ENCODE measurements at regions not wholly inside any gene's neighbourhood (a gene's known extent, or its start where the extent isn't known, plus 50 kb on each side); places are given as distances from the start of the nearest gene placed in this dataset.

DNA sequence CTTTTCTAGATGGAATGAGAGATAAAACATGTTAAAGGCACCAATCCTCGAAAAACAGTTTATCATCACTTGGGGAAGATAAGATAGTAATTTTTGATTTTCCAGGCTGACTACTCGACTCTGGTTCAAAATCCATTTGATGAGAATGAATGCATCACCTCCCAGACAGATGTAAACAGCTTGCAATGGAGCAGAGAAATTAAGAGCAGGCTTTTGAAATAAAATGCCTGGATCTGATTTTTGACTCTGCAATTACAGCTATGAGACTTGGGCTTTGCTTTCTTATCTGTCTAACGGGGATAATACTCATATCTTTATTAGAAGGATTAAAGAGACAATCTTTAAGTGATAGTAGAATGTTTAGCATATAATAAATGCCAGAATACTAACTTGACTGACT, 1148.9 kb downstream of the OLFM4 start:
- H3K4me1 Mint-ChIP-seq: peaks cover 5% of the 10 kb centered on the region
- no peak overlapping the region for H3K4me3 Mint-ChIP-seq
- TF ChIP-seq, protein P1, sequence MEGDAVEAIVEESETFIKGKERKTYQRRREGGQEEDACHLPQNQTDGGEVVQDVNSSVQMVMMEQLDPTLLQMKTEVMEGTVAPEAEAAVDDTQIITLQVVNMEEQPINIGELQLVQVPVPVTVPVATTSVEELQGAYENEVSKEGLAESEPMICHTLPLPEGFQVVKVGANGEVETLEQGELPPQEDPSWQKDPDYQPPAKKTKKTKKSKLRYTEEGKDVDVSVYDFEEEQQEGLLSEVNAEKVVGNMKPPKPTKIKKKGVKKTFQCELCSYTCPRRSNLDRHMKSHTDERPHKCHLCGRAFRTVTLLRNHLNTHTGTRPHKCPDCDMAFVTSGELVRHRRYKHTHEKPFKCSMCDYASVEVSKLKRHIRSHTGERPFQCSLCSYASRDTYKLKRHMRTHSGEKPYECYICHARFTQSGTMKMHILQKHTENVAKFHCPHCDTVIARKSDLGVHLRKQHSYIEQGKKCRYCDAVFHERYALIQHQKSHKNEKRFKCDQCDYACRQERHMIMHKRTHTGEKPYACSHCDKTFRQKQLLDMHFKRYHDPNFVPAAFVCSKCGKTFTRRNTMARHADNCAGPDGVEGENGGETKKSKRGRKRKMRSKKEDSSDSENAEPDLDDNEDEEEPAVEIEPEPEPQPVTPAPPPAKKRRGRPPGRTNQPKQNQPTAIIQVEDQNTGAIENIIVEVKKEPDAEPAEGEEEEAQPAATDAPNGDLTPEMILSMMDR (IDR thresholded peaks at IDR 0.05): no peak
- H3K27ac Mint-ChIP-seq: no peak overlapping the region
- H3K27me3 Mint-ChIP-seq (ENCODE audit: low read depth, poor library complexity): peaks cover 4% of the 10 kb centered on the region
- H3K36me3 Mint-ChIP-seq (ENCODE audit: low read depth): no peaks in the 10 kb centered on the region
- no peak for DNase-seq
- no peaks in the 10 kb centered on the region for H3K9me3 Mint-ChIP-seq

DNA sequence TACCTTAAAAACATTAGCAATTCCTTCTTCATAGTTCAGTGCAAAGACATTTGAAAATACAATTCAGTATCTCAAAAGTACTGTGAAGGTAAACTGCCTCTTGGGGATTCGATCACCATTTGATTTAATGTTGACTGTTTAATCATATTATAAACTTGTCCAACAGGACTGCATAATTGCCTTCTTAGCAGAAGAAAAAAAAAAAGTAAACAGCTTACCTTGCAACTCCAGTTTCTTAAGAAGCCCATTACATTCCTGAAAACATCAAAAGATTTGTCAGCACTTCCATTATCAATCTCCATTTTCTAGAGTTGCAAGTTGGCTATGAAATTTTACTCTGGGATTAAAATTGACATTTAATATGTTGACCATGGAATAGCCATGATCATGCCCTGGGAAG, 1154.6 kb downstream of the OLFM4 start:
- Mint-ChIP-seq H3K9me3 (no peaks in the 10 kb centered on the region), H3K27ac (no peak overlapping the region), H3K4me1 (peaks cover 13% of the 10 kb centered on the region), H3K27me3 (ENCODE audit: low read depth, poor library complexity) (peaks cover 3% of the 10 kb centered on the region), H3K4me3 (no peak overlapping the region), H3K36me3 (ENCODE audit: low read depth) (no peaks in the 10 kb centered on the region)
- no peak for DNase-seq
- TF ChIP-seq, protein P1 (IDR thresholded peaks at IDR 0.05): no peak

DNA sequence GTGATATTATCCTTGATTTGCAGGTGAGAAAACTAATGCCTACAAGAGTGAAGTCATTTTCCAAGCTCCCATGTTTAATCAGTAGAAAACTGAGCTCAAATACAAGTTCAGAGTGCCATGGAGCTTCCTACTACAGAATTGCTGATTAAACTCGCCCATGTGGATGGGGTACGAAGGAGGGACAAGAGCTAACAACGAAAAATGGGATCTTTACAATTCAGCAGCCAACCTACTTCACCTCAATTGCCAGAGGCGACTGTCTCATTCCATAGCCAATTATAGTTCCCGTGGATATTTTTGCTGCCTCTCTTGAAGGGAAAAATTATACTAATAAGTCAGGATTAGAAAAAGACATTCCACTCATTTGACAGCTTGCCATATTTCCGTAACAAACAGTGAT, 1155.1 kb downstream of the OLFM4 start:
- Mint-ChIP-seq H3K27me3 (ENCODE audit: low read depth, poor library complexity) (no peaks in the 10 kb centered on the region), H3K4me3 (no peak overlapping the region), H3K9me3 (no peaks in the 10 kb centered on the region), H3K4me1 (peaks cover 13% of the 10 kb centered on the region), H3K27ac (peak overlapping the region; percentile 63), H3K36me3 (ENCODE audit: low read depth) (no peaks in the 10 kb centered on the region)
- no peak for DNase-seq
- TF ChIP-seq, protein P1 (IDR thresholded peaks at IDR 0.05): no peak

DNA sequence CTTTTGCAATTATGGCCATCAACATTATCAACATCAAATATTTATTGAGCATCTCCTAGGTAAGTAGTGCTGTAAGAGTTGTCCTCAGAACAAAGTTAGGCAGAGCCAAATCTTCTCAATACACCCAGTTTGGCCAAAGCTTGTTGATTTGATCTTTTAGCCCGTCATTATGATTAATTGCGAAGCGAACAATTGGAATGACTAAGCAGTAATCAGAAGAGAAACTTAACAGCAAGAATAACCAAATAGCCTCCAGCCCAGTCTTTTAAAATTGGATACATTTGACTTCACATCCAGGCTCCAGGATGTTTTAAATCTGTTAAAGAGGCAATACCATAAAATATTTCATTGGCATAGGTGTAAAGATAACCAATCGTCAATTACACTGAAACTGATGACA, 1156.0 kb downstream of the OLFM4 start:
- H3K27ac Mint-ChIP-seq: no peak overlapping the region
- no peaks in the 10 kb centered on the region for H3K27me3 Mint-ChIP-seq (ENCODE audit: low read depth, poor library complexity)
- no peaks in the 10 kb centered on the region for H3K36me3 Mint-ChIP-seq (ENCODE audit: low read depth)
- no peak overlapping the region for H3K4me3 Mint-ChIP-seq
- H3K4me1 Mint-ChIP-seq: peaks cover 13% of the 10 kb centered on the region
- no peak for DNase-seq
- H3K9me3 Mint-ChIP-seq: no peaks in the 10 kb centered on the region
- TF ChIP-seq, protein P1 (IDR thresholded peaks at IDR 0.05): no peak

DNA sequence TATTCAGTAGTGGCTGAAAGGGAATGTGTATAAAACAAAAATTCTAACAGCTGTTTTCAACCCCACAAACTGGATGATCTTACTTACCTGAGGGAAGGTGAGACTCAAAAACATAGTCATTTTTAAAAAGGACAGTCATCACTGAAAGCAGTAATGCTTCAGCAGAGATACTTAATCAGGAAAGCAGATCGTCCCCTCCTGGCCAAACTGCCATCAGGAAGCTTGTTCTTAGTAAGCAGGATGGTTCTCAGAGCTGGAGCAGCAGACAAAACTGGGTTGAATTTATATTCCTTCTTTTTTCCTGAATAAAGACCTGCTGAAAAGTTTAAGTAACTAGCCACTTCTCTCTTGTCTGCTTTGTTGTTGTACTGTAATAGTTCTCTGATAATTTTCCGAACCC, 1156.5 kb downstream of the OLFM4 start:
- Mint-ChIP-seq H3K27ac (no peak overlapping the region), H3K27me3 (ENCODE audit: low read depth, poor library complexity) (no peaks in the 10 kb centered on the region), H3K4me3 (no peak overlapping the region), H3K9me3 (no peaks in the 10 kb centered on the region), H3K36me3 (ENCODE audit: low read depth) (no peaks in the 10 kb centered on the region), H3K4me1 (peaks cover 12% of the 10 kb centered on the region)
- TF ChIP-seq, protein P1 (IDR thresholded peaks at IDR 0.05): no peak
- DNase-seq: no peak

DNA sequence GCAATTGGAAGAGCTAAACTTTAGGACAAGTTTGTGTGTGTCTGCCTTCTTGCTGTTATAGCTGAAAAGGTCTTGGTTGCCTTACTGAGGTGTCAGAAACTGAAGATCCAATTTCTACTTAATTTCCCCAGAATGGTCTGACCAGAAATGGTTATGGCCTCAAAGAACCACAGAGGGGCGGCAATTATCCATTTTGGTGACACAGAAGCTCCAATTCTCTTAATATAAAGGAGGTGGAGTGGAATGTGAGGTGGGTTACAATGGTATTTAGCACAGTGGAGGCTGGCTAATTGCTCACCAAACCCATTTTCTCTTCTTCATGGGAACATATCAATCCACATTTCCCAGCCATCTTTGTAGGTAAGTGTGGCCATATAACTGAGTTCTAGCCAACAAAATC, 1157.2 kb downstream of the OLFM4 start:
- H3K36me3 Mint-ChIP-seq (ENCODE audit: low read depth): no peaks in the 10 kb centered on the region
- H3K27me3 Mint-ChIP-seq (ENCODE audit: low read depth, poor library complexity): no peaks in the 10 kb centered on the region
- no peak overlapping the region for H3K4me3 Mint-ChIP-seq
- H3K4me1 Mint-ChIP-seq: peaks cover 9% of the 10 kb centered on the region
- no peak overlapping the region for H3K27ac Mint-ChIP-seq
- TF ChIP-seq, protein P1 (IDR thresholded peaks at IDR 0.05): peak; percentile 49
- H3K9me3 Mint-ChIP-seq: no peaks in the 10 kb centered on the region
- DNase-seq: peak; percentile 26
